Liver (tissue), 3 donors: ENCODE measurements at regions not wholly inside any gene's neighbourhood (a gene's known extent, or its start where the extent isn't known, plus 50 kb on each side); places are given as distances from the start of the nearest gene placed in this dataset.

ENCODE experiments used
- REST ChIP-seq: IDR thresholded peaks from 2 replicates; pipeline ENCODE4 v1.6.1; 2016; ENCODE audit warnings: antibody characterized with exemption, mild to moderate bottlenecking
- SP1 ChIP-seq: IDR thresholded peaks from 2 replicates; pipeline ENCODE4 v1.6.1; 2018; ENCODE audit warnings: antibody characterized with exemption, mild to moderate bottlenecking
- TAF1 ChIP-seq: conservative IDR thresholded peaks from 2 replicates; pipeline ENCODE4 v1.6.1; 2016; ENCODE audit warnings: antibody characterized with exemption, mild to moderate bottlenecking
- TF ChIP-seq, protein P1 (sequence below): fragments of 150-350 bp; IDR thresholded peaks from 2 replicates; pipeline ENCODE4 v1.5.1; 2017; ENCODE audit warnings: improper control_type of control experiment, low read depth, low read length; ENCODE audit not compliant: missing input control
- TF ChIP-seq, protein P2 (sequence below): IDR thresholded peaks from 2 replicates; pipeline ENCODE4 v1.6.1; 2016; ENCODE audit warnings: antibody characterized with exemption
- TF ChIP-seq, protein P3 (sequence below): IDR thresholded peaks from 2 replicates; pipeline ENCODE4 v1.6.1; 2016; ENCODE audit warnings: antibody characterized with exemption
- donor health status: healthy.
- donor health status: healthy.

DNA sequence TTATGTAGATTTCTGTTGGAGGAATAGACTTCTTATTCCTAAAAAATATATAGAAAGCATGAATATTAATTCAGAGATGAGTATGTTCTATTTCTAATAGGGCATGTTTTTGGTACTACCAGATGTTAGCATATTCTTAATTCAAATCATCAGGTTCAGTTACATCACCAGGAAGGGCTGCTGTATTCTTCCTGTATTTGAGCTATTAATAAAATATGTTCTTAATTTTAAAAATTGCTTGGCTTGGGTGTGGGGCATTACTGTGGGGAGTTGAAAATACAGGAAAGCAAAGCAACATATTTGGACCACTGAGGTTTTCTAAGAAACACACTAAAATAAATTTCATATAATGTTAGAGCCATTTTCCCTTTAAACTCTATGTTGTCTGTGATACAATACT is 343.0 kb downstream of the EPHA4 start:
- TF ChIP-seq, protein P1, sequence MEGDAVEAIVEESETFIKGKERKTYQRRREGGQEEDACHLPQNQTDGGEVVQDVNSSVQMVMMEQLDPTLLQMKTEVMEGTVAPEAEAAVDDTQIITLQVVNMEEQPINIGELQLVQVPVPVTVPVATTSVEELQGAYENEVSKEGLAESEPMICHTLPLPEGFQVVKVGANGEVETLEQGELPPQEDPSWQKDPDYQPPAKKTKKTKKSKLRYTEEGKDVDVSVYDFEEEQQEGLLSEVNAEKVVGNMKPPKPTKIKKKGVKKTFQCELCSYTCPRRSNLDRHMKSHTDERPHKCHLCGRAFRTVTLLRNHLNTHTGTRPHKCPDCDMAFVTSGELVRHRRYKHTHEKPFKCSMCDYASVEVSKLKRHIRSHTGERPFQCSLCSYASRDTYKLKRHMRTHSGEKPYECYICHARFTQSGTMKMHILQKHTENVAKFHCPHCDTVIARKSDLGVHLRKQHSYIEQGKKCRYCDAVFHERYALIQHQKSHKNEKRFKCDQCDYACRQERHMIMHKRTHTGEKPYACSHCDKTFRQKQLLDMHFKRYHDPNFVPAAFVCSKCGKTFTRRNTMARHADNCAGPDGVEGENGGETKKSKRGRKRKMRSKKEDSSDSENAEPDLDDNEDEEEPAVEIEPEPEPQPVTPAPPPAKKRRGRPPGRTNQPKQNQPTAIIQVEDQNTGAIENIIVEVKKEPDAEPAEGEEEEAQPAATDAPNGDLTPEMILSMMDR = no peak
- TF ChIP-seq, protein P2, sequence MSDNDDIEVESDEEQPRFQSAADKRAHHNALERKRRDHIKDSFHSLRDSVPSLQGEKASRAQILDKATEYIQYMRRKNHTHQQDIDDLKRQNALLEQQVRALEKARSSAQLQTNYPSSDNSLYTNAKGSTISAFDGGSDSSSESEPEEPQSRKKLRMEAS = no peak
- TF ChIP-seq TAF1 (no peak), REST (no peak), SP1 (no peak)
- TF ChIP-seq, protein P3, sequence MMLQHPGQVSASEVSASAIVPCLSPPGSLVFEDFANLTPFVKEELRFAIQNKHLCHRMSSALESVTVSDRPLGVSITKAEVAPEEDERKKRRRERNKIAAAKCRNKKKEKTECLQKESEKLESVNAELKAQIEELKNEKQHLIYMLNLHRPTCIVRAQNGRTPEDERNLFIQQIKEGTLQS = no peak
